ENCODE measurements at regions not wholly inside any gene's neighbourhood (a gene's known extent, or its start where the extent isn't known, plus 50 kb on each side); places are given as distances from the start of the nearest gene placed in this dataset.

- Mint-ChIP-seq H3K9me3 (peaks cover 8% of the 10 kb centered on the region), H3K27ac (no peak overlapping the region), H3K36me3 (no peaks in the 10 kb centered on the region), H3K4me3 (no peak overlapping the region), H3K27me3 (no peaks in the 10 kb centered on the region), H3K4me1 (no peaks in the 10 kb centered on the region)
- DNase-seq (no peak), ATAC-seq (ENCODE audit: low read depth) (no peak)
- POLR2A ChIA-PET = no interaction called here
These were observed 68.7 kb upstream of the PPP1R9A start for GRCh38 chr7:94838717-94839116.

- Mint-ChIP-seq H3K27ac (no peak overlapping the region), H3K27me3 (no peaks in the 10 kb centered on the region), H3K4me3 (no peak overlapping the region), H3K4me1 (no peaks in the 10 kb centered on the region), H3K9me3 (peaks cover 14% of the 10 kb centered on the region), H3K36me3 (no peaks in the 10 kb centered on the region)
- no peak for ATAC-seq (ENCODE audit: low read depth)
- no peak for DNase-seq
- POLR2A ChIA-PET = no interaction called here
These were observed 63.8 kb upstream of the PPP1R9A start for GRCh38 chr7:94843553-94843952.

GRCh38 chr7:94848531-94848930 lies 58.9 kb upstream of the PPP1R9A start:
- no peaks in the 10 kb centered on the region for H3K36me3 Mint-ChIP-seq

GRCh38 chr7:94848992-94849576 lies 58.3 kb upstream of the PPP1R9A start:
- POLR2A ChIA-PET = no interaction called here
- Mint-ChIP-seq H3K36me3 (no peaks in the 10 kb centered on the region), H3K9me3 (peaks cover 2% of the 10 kb centered on the region), H3K27ac (no peak overlapping the region), H3K4me3 (no peak overlapping the region), H3K27me3 (no peaks in the 10 kb centered on the region), H3K4me1 (no peaks in the 10 kb centered on the region)
- DNase-seq (no peak), ATAC-seq (ENCODE audit: low read depth) (no peak)

More at GRCh38 chr7:94848531-94848930, 58.9 kb upstream of the PPP1R9A start:
- H3K4me1 Mint-ChIP-seq = no peaks in the 10 kb centered on the region
- no peak for DNase-seq
- ATAC-seq (ENCODE audit: low read depth) = no peak
- H3K9me3 Mint-ChIP-seq = peaks cover 7% of the 10 kb centered on the region
- H3K27me3 Mint-ChIP-seq = no peaks in the 10 kb centered on the region
- H3K4me3 Mint-ChIP-seq = no peak overlapping the region
- H3K27ac Mint-ChIP-seq = no peak overlapping the region
- POLR2A ChIA-PET = no interaction called here

- Mint-ChIP-seq H3K27ac (no peak overlapping the region), H3K4me3 (no peak overlapping the region), H3K9me3 (peaks cover 3% of the 10 kb centered on the region), H3K27me3 (no peaks in the 10 kb centered on the region), H3K36me3 (no peaks in the 10 kb centered on the region), H3K4me1 (no peaks in the 10 kb centered on the region)
- DNase-seq = no peak
- POLR2A ChIA-PET = no interaction called here
- ATAC-seq (ENCODE audit: low read depth) = no peak
These were observed 57.7 kb upstream of the PPP1R9A start for GRCh38 chr7:94849636-94850208.

- ATAC-seq (ENCODE audit: low read depth) (no peak), DNase-seq (no peak)
- H3K4me1 Mint-ChIP-seq = no peaks in the 10 kb centered on the region
- peaks cover 4% of the 10 kb centered on the region for H3K9me3 Mint-ChIP-seq
- POLR2A ChIA-PET = no interaction called here
- no peaks in the 10 kb centered on the region for H3K27me3 Mint-ChIP-seq
- H3K27ac Mint-ChIP-seq = no peak overlapping the region
- no peak overlapping the region for H3K4me3 Mint-ChIP-seq
- no peaks in the 10 kb centered on the region for H3K36me3 Mint-ChIP-seq
These were observed 51.8 kb upstream of the PPP1R9A start for GRCh38 chr7:94855589-94855988.

GRCh38 chr7:94856643-94857042 lies 50.8 kb upstream of the PPP1R9A start:
- H3K36me3 Mint-ChIP-seq = no peaks in the 10 kb centered on the region
- DNase-seq (no peak), ATAC-seq (ENCODE audit: low read depth) (no peak)
- H3K9me3 Mint-ChIP-seq = peaks cover 4% of the 10 kb centered on the region
- POLR2A ChIA-PET = no interaction called here
- no peak overlapping the region for H3K4me3 Mint-ChIP-seq
- no peaks in the 10 kb centered on the region for H3K27me3 Mint-ChIP-seq
- no peak overlapping the region for H3K27ac Mint-ChIP-seq
- H3K4me1 Mint-ChIP-seq = no peaks in the 10 kb centered on the region
